Adrenal gland (tissue), 9 donors: ENCODE measurements at regions not wholly inside any gene's neighbourhood (a gene's known extent, or its start where the extent isn't known, plus 50 kb on each side); places are given as distances from the start of the nearest gene placed in this dataset.

Experiments used
- DNase-seq, 7 donors: peaks; one replicate each; pipeline ENCODE4 v3.0.0-alpha.2; 2019 to 2020
- H3K27ac ChIP-seq, 5 donors: fragments of 200-600 bp; sonication (generic) in 4 of 5; 1 replicate in 3 of 5; 2 replicates in 2 of 5; pipeline versions ENCODE4 v1.5.1 to v1.8.0; 2016 to 2020; ENCODE audit warnings: mild to moderate bottlenecking in 1 of 5
- H3K27me3 ChIP-seq: fragments of 200-600 bp; 2 replicates; pipeline ENCODE4 v1.8.0; 2021
- H3K36me3 ChIP-seq, 2 donors: fragments of 200-600 bp; replicated peaks in 1 of 2; 1 replicate in 1 of 2; 2 replicates in 1 of 2; pipeline versions ENCODE4 v1.5.1 to v1.8.0; 2018 to 2022
- H3K4me1 ChIP-seq, 2 donors: fragments of 200-600 bp; replicated peaks in 1 of 2; 1 replicate in 1 of 2; 2 replicates in 1 of 2; pipeline versions ENCODE4 v1.5.1 to v1.8.0; 2018 to 2021
- H3K4me3 ChIP-seq, 4 donors: fragments of 200-600 bp; sonication (generic) in 3 of 4; one replicate each; pipeline ENCODE4 v1.5.1; 2016 to 2018
- H3K9me3 ChIP-seq, 3 donors: fragments of 200-600 bp; sonication (generic) in 1 of 3; replicated peaks in 1 of 3; 1 replicate in 2 of 3; 2 replicates in 1 of 3; pipeline versions ENCODE4 v1.5.1 to v1.8.0; 2016 to 2021
- CTCF ChIP-seq, 6 experiments: fragments of 450-650 bp in 4 of 6; fragments of 200-600 bp in 2 of 6; sonication (generic) in 1 of 6; IDR thresholded peaks; 1 replicate in 5 of 6; 2 replicates in 1 of 6; pipeline versions ENCODE4 v1.5.1 to v1.8.0; 2016 to 2021; ENCODE audit warnings: antibody characterized with exemption in 6 of 6, mild to moderate bottlenecking in 2 of 6, moderate library complexity in 1 of 6
- POLR2A ChIP-seq, 2 donors: fragments of 450-650 bp; IDR thresholded peaks; one replicate each; pipeline ENCODE4 v1.6.1; 2017; ENCODE audit warnings: antibody characterized with exemption in 2 of 2, mild to moderate bottlenecking in 2 of 2, moderate library complexity in 1 of 2
- WGBS, 4 donors: extraction: QIAGEN DNeasy Blood & Tissue Kit in 2 of 4; methylation state at CpG; one replicate each; pipeline versions ENCODE4 v1.1.5 to v1.1.7; 2013 to 2017; 5-methylcytosine and 5-hydroxymethylcytosine counted together
- intact Hi-C, 2 donors: fragments of 100-400 bp; cut with DNase I; formaldehyde crosslinking; loops; one replicate each; pipeline versions ENCODE4 v1.14.1 to v1.15.0; 2022 to 2023
- donor health status: healthy with polysubstance abuse.
- donor health status: Bipolar disorder and iron deficiency.
- donor health status: DM: yes; HTN: yes; CAD: no.
- donor health status: DM: no; HTN: no; CAD: no.
- donor health status: DM: no; HTN: no; CAD: no.

- WGBS, 4 donors = 68 to 81% (median 77%) methylated on average over 5 of the region's 5 CpGs
- no peaks in the 10 kb centered on the region for H3K9me3 ChIP-seq
- intact Hi-C loops = no loop called here
- no peak for DNase-seq
- no peaks in the 10 kb centered on the region for H3K4me1 ChIP-seq
- H3K27me3 ChIP-seq = no peaks in the 10 kb centered on the region
- no peaks in the 10 kb centered on the region for H3K36me3 ChIP-seq
- no peak overlapping the region for H3K4me3 ChIP-seq
- TF ChIP-seq POLR2A (IDR thresholded peaks at IDR 0.05) = no peak
- TF ChIP-seq CTCF (IDR thresholded peaks at IDR 0.05) = no peak
- H3K27ac ChIP-seq = no peak overlapping the region
Measured at GRCh38 chr2:36253086-36253485, 102.5 kb upstream of the CRIM1 start.

- no peak for DNase-seq
- no peaks in the 10 kb centered on the region for H3K4me1 ChIP-seq
- 24 to 37% (median 31%) methylated on average over 2 of the region's 2 CpGs for WGBS, 4 donors
- intact Hi-C loops = no loop called here
- TF ChIP-seq CTCF (IDR thresholded peaks at IDR 0.05) (no peak), POLR2A (IDR thresholded peaks at IDR 0.05) (no peak)
- H3K36me3 ChIP-seq = no peaks in the 10 kb centered on the region
- H3K27ac ChIP-seq = no peak overlapping the region
- H3K27me3 ChIP-seq = no peaks in the 10 kb centered on the region
- no peaks in the 10 kb centered on the region for H3K9me3 ChIP-seq
- no peak overlapping the region for H3K4me3 ChIP-seq
Measured at GRCh38 chr2:36246320-36246990, 109.1 kb upstream of the CRIM1 start.

- Histone ChIP-seq H3K4me3 (no peak overlapping the region), H3K9me3 (no peaks in the 10 kb centered on the region), H3K27ac (no peak overlapping the region), H3K4me1 (no peaks in the 10 kb centered on the region), H3K27me3 (no peaks in the 10 kb centered on the region), H3K36me3 (no peaks in the 10 kb centered on the region)
- intact Hi-C loops = no loop called here
- TF ChIP-seq POLR2A (IDR thresholded peaks at IDR 0.05) (no peak), CTCF (IDR thresholded peaks at IDR 0.05) (no peak)
- no peak for DNase-seq
- 37 to 45% (median 44%) methylated on average over 2 of the region's 2 CpGs for WGBS, 4 donors
Measured at GRCh38 chr2:36245651-36246050, 109.9 kb upstream of the CRIM1 start.

- WGBS, 4 donors = 39 to 48% (median 44%) methylated on average over 6 of the region's 6 CpGs
- Histone ChIP-seq H3K27me3 (peaks cover 3% of the 10 kb centered on the region), H3K27ac (no peak overlapping the region), H3K36me3 (no peaks in the 10 kb centered on the region), H3K4me3 (no peak overlapping the region), H3K4me1 (no peaks in the 10 kb centered on the region), H3K9me3 (no peaks in the 10 kb centered on the region)
- intact Hi-C loops = no loop called here
- DNase-seq = no peak
- TF ChIP-seq CTCF (IDR thresholded peaks at IDR 0.05) = no peak
- TF ChIP-seq POLR2A (IDR thresholded peaks at IDR 0.05) = no peak
Measured at GRCh38 chr2:36238106-36238505, 117.5 kb upstream of the CRIM1 start.
